Superior temporal gyrus (tissue), 1 donor: ENCODE measurements at regions not wholly inside any gene's neighbourhood (a gene's known extent, or its start where the extent isn't known, plus 50 kb on each side); places are given as distances from the start of the nearest gene placed in this dataset.
"Not testable (repeated sequence)": the region's sequence is repeated elsewhere in the genome, so short reads cannot be mapped to it uniquely, and the experiment has no call there.

Experiments used
- DNase-seq: peaks from one replicate; pipeline ENCODE4 v3.0.0-alpha.2; 2016; ENCODE audit errors: extremely low spot score

- DNase-seq, result no peak
These were observed 111.6 kb downstream of the MIAT start for GRCh38 chr22:26768952-26769351.

- no peak for DNase-seq
These were observed 112.3 kb downstream of the MIAT start for GRCh38 chr22:26769663-26770062.

- DNase-seq, result no peak
These were observed 113.2 kb downstream of the MIAT start for GRCh38 chr22:26770624-26771023.

GRCh38 chr22:26773054-26773453, 115.7 kb downstream of the MIAT start:
- not testable (repeated sequence) for DNase-seq

- no peak for DNase-seq
These were observed 118.0 kb downstream of the MIAT start for GRCh38 chr22:26775394-26775793.

- DNase-seq, result no peak
These were observed 119.9 kb downstream of the MIAT start for GRCh38 chr22:26777156-26777801.

GRCh38 chr22:26778372-26778771, 121.0 kb downstream of the MIAT start:
- DNase-seq, result no peak

- DNase-seq, result no peak
These were observed 121.7 kb downstream of the MIAT start for GRCh38 chr22:26779108-26779507.

- no peak for DNase-seq
These were observed 122.5 kb downstream of the MIAT start for GRCh38 chr22:26779929-26780328.

- no peak for DNase-seq
These were observed 123.1 kb downstream of the MIAT start for GRCh38 chr22:26780521-26780920.

GRCh38 chr22:26781062-26781461, 123.7 kb downstream of the MIAT start:
- no peak for DNase-seq

GRCh38 chr22:26781596-26781995, 124.2 kb downstream of the MIAT start:
- DNase-seq, result no peak

- no peak for DNase-seq
These were observed 126.5 kb downstream of the MIAT start for GRCh38 chr22:26783885-26784284.

GRCh38 chr22:26784772-26785171, 127.4 kb downstream of the MIAT start:
- no peak for DNase-seq

- no peak for DNase-seq
These were observed 128.5 kb downstream of the MIAT start for GRCh38 chr22:26785932-26786331.

GRCh38 chr22:26786398-26786797, 129.0 kb downstream of the MIAT start:
- DNase-seq, result no peak

GRCh38 chr22:26789951-26790350, 132.6 kb downstream of the MIAT start:
- no peak for DNase-seq

- DNase-seq, result no peak
These were observed 135.1 kb downstream of the MIAT start for GRCh38 chr22:26792522-26792921.

GRCh38 chr22:26796785-26797184, 139.4 kb downstream of the MIAT start:
- DNase-seq, result no peak

GRCh38 chr22:26797910-26798309, 140.5 kb downstream of the MIAT start:
- DNase-seq, result no peak

- DNase-seq, result no peak
These were observed 141.2 kb downstream of the MIAT start for GRCh38 chr22:26798462-26799065.

GRCh38 chr22:26800858-26801257, 143.5 kb downstream of the MIAT start:
- no peak for DNase-seq

- no peak for DNase-seq
These were observed 144.1 kb downstream of the MIAT start for GRCh38 chr22:26801449-26801848.

GRCh38 chr22:26804315-26804714, 146.9 kb downstream of the MIAT start:
- DNase-seq, result no peak
